ENCODE measurements at regions not wholly inside any gene's neighbourhood (a gene's known extent, or its start where the extent isn't known, plus 50 kb on each side); places are given as distances from the start of the nearest gene placed in this dataset.

DNA sequence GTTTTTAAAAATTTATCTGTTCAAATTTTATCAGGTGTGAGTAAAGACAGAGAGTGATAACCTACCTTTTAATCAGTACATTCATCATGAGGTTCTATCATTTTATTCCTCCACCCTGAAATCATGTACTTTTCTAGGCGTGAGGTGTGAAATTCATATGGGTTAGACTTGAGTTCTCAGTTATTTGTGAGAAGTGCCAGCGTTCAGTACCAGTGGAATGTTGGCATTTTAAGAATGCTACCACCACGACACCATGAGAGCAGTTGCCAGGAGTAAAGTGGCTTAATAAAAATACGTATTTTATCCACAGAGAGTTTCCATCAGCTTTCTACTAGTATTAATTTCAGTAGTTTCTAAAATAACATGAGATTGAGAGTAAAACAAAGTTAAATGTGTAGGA, 104.1 kb upstream of the FERD3L start:
- TF ChIP-seq, protein P1, sequence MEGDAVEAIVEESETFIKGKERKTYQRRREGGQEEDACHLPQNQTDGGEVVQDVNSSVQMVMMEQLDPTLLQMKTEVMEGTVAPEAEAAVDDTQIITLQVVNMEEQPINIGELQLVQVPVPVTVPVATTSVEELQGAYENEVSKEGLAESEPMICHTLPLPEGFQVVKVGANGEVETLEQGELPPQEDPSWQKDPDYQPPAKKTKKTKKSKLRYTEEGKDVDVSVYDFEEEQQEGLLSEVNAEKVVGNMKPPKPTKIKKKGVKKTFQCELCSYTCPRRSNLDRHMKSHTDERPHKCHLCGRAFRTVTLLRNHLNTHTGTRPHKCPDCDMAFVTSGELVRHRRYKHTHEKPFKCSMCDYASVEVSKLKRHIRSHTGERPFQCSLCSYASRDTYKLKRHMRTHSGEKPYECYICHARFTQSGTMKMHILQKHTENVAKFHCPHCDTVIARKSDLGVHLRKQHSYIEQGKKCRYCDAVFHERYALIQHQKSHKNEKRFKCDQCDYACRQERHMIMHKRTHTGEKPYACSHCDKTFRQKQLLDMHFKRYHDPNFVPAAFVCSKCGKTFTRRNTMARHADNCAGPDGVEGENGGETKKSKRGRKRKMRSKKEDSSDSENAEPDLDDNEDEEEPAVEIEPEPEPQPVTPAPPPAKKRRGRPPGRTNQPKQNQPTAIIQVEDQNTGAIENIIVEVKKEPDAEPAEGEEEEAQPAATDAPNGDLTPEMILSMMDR (IDR thresholded peaks at IDR 0.05), result no peak
- no peak for ATAC-seq
- intact Hi-C loops (cut with DNase I, micrococcal nuclease), result no loop called here
- Histone ChIP-seq H3K9me3 (peaks cover 11% of the 10 kb centered on the region), H3K4me3 (no peak overlapping the region), H3K36me3 (ENCODE audit: low read depth) (no peaks in the 10 kb centered on the region), H3K4me1 (ENCODE audit: low read depth) (no peaks in the 10 kb centered on the region)
- DNase-seq, result no peak

- TF ChIP-seq, protein P1 (IDR thresholded peaks at IDR 0.05), result no peak
- no peak overlapping the region for H3K4me3 ChIP-seq
- intact Hi-C loops (cut with DNase I, micrococcal nuclease), result no loop called here
- H3K36me3 ChIP-seq (ENCODE audit: low read depth), result no peaks in the 10 kb centered on the region
- peaks cover 15% of the 10 kb centered on the region for H3K9me3 ChIP-seq
- no peaks in the 10 kb centered on the region for H3K4me1 ChIP-seq (ENCODE audit: low read depth)
- no peak for DNase-seq
- no peak for ATAC-seq
Measured at GRCh38 chr7:19248681-19249080, 103.5 kb upstream of the FERD3L start.

DNA sequence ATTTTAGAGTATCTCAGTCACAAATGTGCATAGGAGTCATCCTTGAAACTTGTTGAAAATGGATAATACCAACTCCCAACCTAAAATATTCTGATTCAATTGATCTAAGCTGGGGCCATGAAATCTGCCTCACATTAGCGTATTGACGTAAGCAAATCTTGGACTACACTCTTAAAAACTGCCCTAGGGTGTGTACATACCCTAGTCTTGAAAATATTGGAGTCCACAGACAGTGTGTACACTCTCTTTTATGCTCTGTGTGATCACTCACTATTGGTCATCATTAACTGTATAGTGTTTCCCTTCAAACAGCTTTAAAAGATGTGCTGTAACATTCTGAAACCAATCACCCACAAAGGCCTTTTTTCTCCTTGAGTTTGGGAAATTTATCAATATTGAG, 102.9 kb upstream of the FERD3L start:
- intact Hi-C loops (cut with DNase I, micrococcal nuclease), result no loop called here
- no peak overlapping the region for H3K4me3 ChIP-seq
- H3K9me3 ChIP-seq, result peaks cover 13% of the 10 kb centered on the region
- TF ChIP-seq, protein P1 (IDR thresholded peaks at IDR 0.05), result no peak
- ATAC-seq (no peak), DNase-seq (no peak)
- H3K4me1 ChIP-seq (ENCODE audit: low read depth), result no peaks in the 10 kb centered on the region
- no peaks in the 10 kb centered on the region for H3K36me3 ChIP-seq (ENCODE audit: low read depth)

- no peak overlapping the region for H3K4me3 ChIP-seq
- no peaks in the 10 kb centered on the region for H3K36me3 ChIP-seq (ENCODE audit: low read depth)
- intact Hi-C loops (cut with DNase I, micrococcal nuclease), result no loop called here
- H3K9me3 ChIP-seq, result peaks cover 23% of the 10 kb centered on the region
- DNase-seq (no peak), ATAC-seq (no peak)
- TF ChIP-seq, protein P1 (IDR thresholded peaks at IDR 0.05), result no peak
- no peaks in the 10 kb centered on the region for H3K4me1 ChIP-seq (ENCODE audit: low read depth)
Measured at GRCh38 chr7:19247017-19247416, 101.8 kb upstream of the FERD3L start.

- ATAC-seq (no peak), DNase-seq (no peak)
- Histone ChIP-seq H3K4me3 (no peak overlapping the region), H3K4me1 (ENCODE audit: low read depth) (no peaks in the 10 kb centered on the region), H3K9me3 (peaks cover 41% of the 10 kb centered on the region), H3K36me3 (ENCODE audit: low read depth) (no peaks in the 10 kb centered on the region)
- TF ChIP-seq, protein P1 (IDR thresholded peaks at IDR 0.05), result no peak
- intact Hi-C loops (cut with DNase I, micrococcal nuclease), result no loop called here
Measured at GRCh38 chr7:19242246-19242645, 97.0 kb upstream of the FERD3L start.

GRCh38 chr7:19239951-19240350, 94.7 kb upstream of the FERD3L start:
- H3K4me1 ChIP-seq (ENCODE audit: low read depth), result no peaks in the 10 kb centered on the region
- H3K36me3 ChIP-seq (ENCODE audit: low read depth), result no peaks in the 10 kb centered on the region
- intact Hi-C loops (cut with DNase I, micrococcal nuclease), result no loop called here
- no peak for DNase-seq
- peaks cover 46% of the 10 kb centered on the region for H3K9me3 ChIP-seq
- TF ChIP-seq, protein P1 (IDR thresholded peaks at IDR 0.05), result no peak
- H3K4me3 ChIP-seq, result no peak overlapping the region
- no peak for ATAC-seq
